CD4-positive, alpha-beta T cell treated with Interleukin-4 for 1 hour (primary cell): ENCODE measurements at regions not wholly inside any gene's neighbourhood (a gene's known extent, or its start where the extent isn't known, plus 50 kb on each side); places are given as distances from the start of the nearest gene placed in this dataset.
"Not testable (repeated sequence)": the region's sequence is repeated elsewhere in the genome, so short reads cannot be mapped to it uniquely, and the experiment has no call there.

Source experiments
- DNase-seq, 2 donors: peaks; one replicate each; pipeline ENCODE4 v3.0.0-alpha.2; 2020 to 2022

DNA sequence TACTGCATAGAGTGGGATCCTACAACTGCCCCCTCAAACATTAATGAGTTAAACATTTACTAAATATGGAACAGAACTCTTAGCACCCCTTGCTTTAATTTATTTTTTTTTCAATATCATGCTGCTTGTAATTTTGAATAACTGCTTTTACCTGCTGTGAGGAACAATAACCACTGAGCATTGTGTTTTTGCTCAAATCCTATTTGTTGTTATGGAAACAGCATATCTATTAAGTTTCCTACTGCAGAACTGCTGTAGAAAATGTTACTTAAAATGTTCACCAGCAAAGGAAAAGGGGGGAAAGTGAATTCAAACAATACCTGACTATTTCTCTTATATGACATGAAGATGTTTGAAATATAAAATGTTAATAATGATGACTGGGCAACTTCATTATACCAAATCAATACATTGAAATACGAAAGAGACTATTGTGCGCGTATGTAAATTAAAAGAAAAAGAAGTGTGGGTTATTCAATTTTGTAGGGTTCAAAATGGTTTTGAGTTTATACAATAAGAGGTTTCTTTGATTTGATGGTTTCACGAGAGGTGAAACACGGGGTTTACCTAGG lies 1043.8 kb upstream of the NUDT12 start:
- DNase-seq = no peak

DNA sequence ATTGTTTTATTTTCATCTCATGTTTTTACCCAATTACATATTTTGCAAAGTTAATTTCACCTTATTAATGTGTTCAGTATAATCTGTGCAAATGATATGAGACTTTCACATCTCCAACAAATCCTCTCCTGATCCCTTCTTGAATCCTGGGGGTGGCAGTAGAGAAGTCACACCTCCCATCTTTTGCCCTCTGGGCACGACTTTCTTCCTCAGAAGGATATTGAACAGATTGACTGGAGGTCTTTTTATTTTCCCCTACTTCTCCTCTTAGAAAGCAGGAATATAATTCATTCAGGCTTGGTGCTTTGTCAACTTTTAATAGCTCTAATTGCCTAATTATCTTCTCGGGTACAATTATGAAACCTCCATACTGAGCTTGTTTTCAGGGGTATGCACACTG lies 1037.1 kb upstream of the NUDT12 start:
- no peak for DNase-seq

DNA sequence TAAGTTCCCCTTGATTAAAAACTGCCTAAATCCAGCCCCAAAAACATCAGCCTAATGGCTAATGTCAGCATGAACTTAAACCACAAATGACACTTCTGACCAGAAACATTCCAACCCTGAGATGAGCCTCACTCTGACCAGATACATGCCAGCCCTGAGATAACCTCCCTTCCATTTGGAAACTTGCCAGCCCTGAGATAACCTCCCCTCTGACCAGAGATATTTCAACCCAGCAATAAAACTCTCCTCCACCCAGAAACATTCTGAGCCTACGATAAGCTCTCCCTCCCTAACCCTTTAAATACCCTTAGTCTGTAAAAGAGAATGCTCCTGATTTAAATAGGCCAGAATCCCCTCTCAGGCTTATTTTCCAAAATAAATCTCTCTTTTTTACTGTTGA lies 1035.7 kb upstream of the NUDT12 start:
- DNase-seq = no peak

GRCh38 chr5:104594850-104595249 lies 1032.3 kb upstream of the NUDT12 start:
- no peak for DNase-seq

DNA sequence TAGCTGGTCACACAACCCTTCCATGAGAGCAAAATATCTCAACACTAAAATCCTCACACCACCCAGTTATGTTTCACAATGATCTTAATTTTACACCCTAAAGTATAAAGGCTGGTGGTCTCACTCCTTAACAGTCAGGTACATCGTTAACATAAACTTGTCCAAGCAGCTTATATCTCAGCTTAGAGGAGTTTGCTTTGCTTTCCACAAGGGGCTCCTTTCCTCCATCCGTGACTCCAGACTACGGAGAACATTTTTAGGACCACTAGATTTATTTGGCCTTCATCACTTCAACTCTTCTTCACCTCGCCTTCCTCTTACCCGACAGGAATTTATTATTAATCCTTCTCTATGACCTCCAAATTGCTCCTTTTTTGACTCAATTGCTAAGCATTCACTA lies 1014.1 kb upstream of the NUDT12 start:
- no peak for DNase-seq

DNA sequence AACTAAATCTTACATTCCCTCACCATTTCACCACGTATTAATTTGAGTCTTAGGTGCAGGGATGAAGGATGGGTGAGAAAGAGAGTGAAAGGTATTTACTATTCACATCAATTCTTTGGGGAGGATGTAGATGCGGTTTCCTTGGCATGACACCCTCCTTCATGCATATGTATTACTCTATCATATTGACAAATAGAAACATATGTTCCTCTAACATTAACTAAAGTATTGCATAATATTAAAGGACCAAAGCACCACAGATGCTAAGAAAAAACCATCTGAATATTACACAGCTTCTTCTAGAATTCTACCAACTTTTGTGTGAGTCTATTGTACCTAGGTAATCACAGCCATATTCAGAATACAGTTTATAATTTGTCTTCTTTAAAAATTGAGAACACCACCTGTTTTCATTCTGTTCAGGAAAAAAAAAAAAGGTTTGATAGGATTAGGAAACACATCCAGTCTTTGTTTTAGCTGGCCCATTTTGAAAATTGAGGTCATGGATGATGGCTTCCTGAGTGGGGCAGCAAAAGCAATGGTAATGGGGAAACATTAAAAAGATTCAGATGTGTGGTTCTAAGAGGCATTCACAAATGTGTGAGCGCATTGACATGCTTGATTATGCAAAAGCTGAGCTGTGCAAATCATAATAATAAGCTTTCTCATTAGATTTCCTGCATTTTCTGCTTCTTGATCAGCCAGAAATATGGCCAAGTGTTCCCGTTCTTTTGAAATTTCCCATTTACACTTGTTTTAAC lies 1011.5 kb upstream of the NUDT12 start:
- no peak for DNase-seq

- DNase-seq = no peak
Observed at GRCh38 chr5:104569621-104570020, 1007.0 kb upstream of the NUDT12 start.

- no peak for DNase-seq
Observed at GRCh38 chr5:104564530-104564929, 1001.9 kb upstream of the NUDT12 start.

GRCh38 chr5:104556957-104557356 lies 994.4 kb upstream of the NUDT12 start:
- DNase-seq = no peak

DNA sequence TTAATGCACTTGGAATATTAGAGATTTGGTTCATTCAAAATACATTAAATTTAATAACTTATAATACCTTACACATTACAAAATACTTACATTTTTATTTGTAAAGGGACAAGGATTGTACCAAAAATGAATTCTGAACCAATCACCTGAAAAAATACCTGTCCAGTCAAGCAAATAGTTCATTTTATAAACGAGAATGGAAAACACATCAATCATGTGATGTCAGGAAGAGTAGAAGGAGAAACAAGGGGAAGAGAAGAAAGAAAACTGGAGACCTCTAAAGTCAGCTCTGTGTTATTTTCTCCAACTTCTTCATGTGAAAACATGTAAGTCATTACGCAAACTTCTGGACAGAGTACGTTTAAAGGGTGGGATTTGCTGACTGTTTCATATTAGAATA lies 989.0 kb upstream of the NUDT12 start:
- no peak for DNase-seq

- not testable (repeated sequence) for DNase-seq
Observed at GRCh38 chr5:104546871-104547270, 984.3 kb upstream of the NUDT12 start.

- DNase-seq = no peak
Observed at GRCh38 chr5:104541141-104541785, 978.7 kb upstream of the NUDT12 start.

DNA sequence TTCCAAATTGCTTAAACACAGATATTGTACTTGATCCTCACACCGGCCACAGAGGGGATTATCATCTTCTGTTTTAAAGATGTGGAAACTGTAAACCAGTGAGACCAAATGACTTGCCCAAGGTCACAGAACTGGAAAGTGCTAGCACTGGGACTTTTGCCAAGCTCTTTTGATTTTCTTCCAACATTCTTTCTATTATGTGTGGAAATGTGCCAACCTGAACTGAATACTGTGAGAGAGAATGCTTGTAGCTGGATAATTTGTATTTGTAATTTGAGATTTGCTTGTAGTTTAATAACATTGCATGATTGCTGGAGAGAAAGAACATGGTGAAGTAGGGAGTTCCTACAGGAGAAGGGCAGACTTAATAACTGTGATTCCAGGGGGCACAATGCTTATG lies 977.9 kb upstream of the NUDT12 start:
- DNase-seq = no peak

- DNase-seq = no peak
Observed at GRCh38 chr5:104539618-104540350, 977.2 kb upstream of the NUDT12 start.

DNA sequence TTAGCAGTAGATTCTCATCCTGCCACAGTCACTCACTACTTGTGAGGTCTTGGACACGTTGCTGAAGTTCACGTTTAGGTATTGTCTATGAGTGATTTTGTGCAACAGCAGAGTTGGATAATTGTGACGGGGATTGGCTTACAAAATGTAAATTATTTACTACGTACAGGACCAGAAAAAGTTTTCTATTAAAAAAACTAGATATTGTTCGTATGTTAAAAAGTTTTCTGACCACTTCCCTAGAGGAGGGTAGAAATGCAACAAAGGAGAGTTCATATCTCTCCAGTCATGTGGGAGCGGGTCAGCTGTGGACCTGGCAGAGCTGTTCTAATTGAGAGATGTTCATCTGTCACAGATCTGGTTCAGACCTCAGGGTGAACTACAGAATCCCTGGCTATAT lies 976.1 kb upstream of the NUDT12 start:
- no peak for DNase-seq

DNA sequence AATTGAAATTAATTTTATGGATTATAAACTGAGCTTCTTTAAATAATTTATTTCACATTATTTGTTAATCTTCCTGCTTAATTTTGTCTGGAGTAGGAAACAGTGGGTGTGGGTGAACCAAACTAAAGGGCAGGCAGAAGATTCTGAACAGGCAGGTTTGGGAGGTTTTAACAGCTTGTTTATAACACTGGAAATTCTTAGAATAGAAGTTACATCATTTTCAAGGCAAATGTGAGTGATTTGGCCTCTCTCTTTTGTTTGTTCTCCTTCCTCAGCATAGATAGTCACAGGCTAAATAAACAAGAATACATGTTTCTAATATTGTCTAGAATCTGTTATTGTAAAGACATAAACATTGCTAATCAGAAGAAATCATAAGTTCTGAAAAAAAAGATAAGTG lies 970.9 kb upstream of the NUDT12 start:
- DNase-seq = no peak

GRCh38 chr5:104526866-104527265 lies 964.3 kb upstream of the NUDT12 start:
- no peak for DNase-seq

- no peak for DNase-seq
Observed at GRCh38 chr5:104513640-104514072, 951.1 kb upstream of the NUDT12 start.

DNA sequence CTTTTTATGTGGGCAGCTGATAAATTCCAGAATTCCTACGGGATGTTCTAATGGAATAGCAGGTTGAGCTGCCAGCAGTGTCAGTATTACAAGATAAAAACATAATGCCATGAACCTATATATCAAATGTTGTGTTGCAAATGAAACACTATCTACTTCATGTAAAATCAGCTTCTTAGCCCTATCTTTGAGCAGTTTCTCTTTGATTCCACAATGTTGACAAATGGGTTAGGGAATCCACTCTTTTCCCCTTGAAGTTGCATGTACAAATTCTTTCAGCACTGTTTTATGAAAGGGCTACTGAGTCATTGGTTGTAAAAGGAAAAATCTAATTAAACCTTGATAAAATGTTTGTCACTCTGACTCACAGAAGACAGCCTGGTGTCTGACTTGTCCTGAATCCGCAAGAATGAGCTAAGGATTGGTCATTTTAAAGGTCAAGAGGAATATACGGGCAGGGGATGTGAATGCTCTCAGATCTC lies 950.6 kb upstream of the NUDT12 start:
- no peak for DNase-seq

GRCh38 chr5:104512063-104512825 lies 949.7 kb upstream of the NUDT12 start:
- DNase-seq = no peak

- DNase-seq = no peak
Observed at GRCh38 chr5:104498281-104498680, 935.7 kb upstream of the NUDT12 start.

GRCh38 chr5:104494083-104494482 lies 931.5 kb upstream of the NUDT12 start:
- no peak for DNase-seq

DNA sequence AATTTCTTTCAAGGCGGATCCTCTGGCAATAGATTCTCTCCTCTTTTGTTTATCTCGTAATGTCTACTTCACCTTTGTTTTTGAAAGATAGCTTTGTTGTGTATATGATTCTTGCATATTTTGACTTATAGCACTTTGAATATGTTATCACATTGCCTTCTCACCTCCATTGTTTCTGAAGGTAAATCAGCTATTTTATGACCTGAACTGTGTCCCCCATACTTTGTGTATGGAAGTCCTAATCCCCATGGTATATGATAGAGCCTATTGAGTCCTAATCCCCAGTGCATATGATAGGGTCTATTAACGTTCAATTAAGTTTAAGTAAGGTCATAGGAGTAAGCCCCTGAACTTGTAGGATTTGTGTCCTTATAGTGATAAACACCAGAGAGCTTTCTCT lies 910.2 kb upstream of the NUDT12 start:
- no peak for DNase-seq
